Embryonic facial prominence (tissue), 1 donor: ENCODE measurements at regions not wholly inside any gene's neighbourhood (a gene's known extent, or its start where the extent isn't known, plus 50 kb on each side); places are given as distances from the start of the nearest gene placed in this dataset.
"Not testable (repeated sequence)": the region's sequence is repeated elsewhere in the genome, so short reads cannot be mapped to it uniquely, and the experiment has no call there.

Experiments
- DNase-seq: peaks from one replicate; pipeline ENCODE4 v3.0.0-alpha.2; 2016; ENCODE audit errors: extremely low spot score

GRCh38 chr12:83603106-83603505 is 916.4 kb downstream of the TMTC2 start:
- DNase-seq = no peak

DNA sequence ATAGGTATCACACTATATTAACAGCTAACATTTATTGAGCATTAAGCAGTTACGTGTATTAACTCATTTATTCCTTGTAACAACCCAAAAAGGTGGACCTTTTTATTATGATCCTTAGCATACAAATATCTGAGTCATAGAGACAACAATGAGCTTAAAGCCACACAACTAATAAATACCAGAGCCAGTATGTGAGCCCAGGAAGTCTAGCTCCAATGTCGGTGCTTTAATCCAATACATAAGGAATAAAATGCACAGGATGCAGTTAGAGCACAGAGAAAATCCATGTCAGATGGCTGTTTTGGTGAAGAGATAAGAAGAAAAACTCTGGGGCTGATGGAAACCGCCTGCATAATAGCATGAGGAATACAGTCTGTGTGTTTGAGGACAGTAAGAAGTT is 888.6 kb downstream of the TMTC2 start:
- DNase-seq = no peak

DNA sequence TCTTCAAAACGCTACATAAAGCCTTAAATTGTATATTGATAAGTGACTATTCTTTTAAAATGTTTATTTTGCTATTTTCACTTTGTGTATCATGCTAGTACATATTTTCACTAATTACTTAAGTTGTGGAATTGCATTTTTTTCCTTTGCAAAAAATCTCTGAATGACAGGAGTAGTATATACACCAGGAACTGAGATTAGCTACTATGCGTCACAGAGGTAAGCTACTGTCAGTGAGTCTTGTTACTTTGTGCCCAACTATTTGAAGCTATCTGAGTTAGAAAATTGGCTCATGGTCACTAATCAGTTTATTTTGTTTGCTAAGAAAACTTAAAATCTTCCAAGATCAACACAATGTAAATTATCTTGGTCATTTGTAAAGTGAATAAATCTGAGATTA is 887.4 kb downstream of the TMTC2 start:
- no peak for DNase-seq

GRCh38 chr12:83573671-83574070 is 887.0 kb downstream of the TMTC2 start:
- DNase-seq = no peak

- no peak for DNase-seq
Measured at GRCh38 chr12:83559650-83560049, 872.9 kb downstream of the TMTC2 start.

DNA sequence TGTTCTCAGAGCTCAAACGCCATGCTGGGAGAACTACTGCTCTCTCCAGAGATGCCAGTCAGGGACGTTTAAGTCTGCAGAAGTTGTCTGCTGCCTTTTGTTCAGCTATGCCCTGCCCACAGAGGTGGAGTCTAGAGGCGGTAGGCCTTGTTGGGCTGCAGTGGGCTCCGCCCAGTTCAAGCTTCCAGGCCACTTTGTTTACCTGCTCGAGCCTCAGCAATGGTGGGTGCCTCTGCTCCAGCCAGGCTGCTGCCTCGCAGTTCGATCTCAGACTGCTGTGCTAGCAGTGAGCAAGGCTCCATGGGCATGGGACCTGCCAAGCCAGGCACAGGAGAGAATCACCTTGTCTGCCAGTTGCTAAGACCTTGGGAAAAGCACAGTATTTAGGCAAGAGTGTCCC is 869.3 kb downstream of the TMTC2 start:
- DNase-seq = not testable (repeated sequence)

DNA sequence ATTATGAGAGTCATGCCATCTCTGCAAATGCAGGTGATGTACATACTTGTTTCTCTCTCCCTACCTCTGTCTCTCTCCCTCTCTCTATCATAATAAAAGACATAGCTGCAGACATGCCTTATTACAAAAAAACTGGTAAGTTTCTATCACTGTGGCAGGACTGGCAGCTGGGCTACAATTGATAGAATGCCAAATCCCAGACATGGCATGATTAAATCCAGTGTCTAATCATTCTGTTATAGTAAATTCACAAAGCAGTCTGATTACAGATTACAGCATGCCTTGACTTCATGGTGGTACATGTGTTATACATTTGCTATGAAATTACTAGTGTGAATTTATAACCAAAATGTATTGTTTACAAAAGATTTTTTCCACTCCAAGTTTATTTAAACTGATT is 854.7 kb downstream of the TMTC2 start:
- DNase-seq = no peak

GRCh38 chr12:83538361-83538965 is 851.8 kb downstream of the TMTC2 start:
- no peak for DNase-seq

- DNase-seq = no peak
Measured at GRCh38 chr12:83537428-83538053, 850.8 kb downstream of the TMTC2 start.

- DNase-seq = no peak
Measured at GRCh38 chr12:83536496-83536895, 849.8 kb downstream of the TMTC2 start.

DNA sequence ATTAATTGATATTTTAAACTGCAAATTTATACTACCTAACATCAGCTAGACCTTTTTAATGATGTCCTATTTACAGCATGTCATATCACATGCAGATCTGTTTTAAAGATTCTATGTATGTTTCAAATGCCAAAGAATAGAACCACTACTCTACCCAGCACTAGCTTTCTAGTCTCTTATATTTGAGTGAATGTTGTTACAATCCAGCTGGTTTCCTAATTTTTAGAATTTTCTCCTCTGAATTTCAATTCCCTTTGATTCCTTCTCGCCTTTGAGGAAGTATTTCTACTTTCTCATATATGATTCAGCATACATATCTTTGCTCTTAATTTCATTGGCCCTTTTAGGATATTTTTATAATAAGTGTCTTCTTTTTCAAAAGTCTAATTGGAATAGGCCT is 841.9 kb downstream of the TMTC2 start:
- DNase-seq = no peak

GRCh38 chr12:83527810-83528209 is 841.1 kb downstream of the TMTC2 start:
- DNase-seq = no peak

DNA sequence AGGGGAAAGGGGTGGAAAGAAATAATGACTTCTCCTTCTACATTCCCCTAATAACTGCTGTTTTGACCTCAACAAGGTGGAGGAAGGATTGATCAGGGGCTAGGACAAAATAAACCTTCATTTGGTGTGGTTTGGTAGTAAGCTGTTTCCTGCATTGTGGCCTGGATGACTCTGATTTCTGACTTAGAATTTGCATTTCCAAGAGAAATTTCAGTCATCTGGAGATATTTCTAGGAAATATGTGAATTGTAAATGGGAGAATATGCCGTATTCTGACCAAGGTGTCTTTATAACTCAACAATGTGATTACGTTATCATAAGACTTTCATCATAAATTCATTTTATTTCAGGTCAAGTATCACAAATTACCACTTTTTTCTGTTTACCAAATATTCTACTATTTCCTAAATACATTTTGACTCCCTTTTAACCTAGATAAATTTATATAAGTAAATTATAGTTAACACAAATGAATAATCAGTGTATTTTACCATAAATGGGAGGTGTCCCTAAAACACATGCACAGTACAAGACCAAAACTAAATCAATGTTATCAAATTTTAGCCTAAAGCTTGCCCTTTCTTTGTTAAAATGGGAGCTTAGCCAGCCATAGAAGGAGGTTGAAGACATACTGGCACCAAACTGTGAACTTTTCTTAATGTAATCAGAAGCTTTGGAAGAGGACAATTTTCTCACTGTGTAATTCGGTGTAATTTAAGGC is 828.8 kb downstream of the TMTC2 start:
- DNase-seq = no peak

- no peak for DNase-seq
Measured at GRCh38 chr12:83514372-83514771, 827.7 kb downstream of the TMTC2 start.

GRCh38 chr12:83506841-83507240 is 820.1 kb downstream of the TMTC2 start:
- DNase-seq = no peak

- DNase-seq = no peak
Measured at GRCh38 chr12:83505586-83505985, 818.9 kb downstream of the TMTC2 start.

GRCh38 chr12:83499894-83500293 is 813.2 kb downstream of the TMTC2 start:
- DNase-seq = not testable (repeated sequence)

DNA sequence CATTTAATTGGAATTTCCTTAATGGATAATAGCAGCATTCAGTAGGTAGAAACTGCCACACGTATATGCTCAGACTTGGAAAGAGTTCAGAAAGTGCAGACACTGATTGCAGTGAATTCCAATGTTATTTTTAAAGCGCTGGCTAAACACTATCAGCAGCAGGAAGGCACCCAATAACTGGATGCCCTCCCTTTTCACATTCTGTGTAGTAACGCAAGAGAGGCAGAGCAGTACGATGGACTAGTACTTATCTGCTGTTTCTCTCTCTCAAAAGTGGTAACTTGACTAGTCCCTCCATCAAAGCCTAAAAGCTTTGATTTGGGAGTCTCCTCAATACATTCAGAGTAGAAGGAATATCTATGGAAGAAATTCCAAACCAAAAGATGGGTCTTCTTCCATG is 791.0 kb downstream of the TMTC2 start:
- no peak for DNase-seq

GRCh38 chr12:83476695-83477690 is 790.3 kb downstream of the TMTC2 start:
- no peak for DNase-seq

DNA sequence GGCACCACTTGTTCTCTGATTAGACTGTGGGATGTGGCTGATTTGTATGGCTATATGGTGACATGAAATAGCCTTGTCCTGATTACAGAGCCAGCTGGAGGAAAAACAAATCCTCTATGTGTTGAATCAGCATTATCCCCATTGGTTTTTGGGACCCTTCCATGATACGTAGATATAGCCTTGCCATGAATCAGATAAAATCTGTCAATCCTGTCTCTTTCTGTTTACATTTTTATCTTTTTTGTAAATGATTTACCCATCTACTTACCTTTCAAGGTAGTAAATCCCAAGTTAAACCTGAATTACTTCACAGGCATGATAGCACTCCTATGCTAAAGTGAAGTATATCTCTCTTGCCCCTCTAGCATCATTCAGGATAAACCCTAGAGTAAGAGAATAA is 789.3 kb downstream of the TMTC2 start:
- no peak for DNase-seq

GRCh38 chr12:83474369-83474768 is 787.7 kb downstream of the TMTC2 start:
- no peak for DNase-seq
